Left renal pelvis (tissue), 4 donors: ENCODE measurements at regions not wholly inside any gene's neighbourhood (a gene's known extent, or its start where the extent isn't known, plus 50 kb on each side); places are given as distances from the start of the nearest gene placed in this dataset.
"Not testable (repeated sequence)": the region's sequence is repeated elsewhere in the genome, so short reads cannot be mapped to it uniquely, and the experiment has no call there.

ENCODE experiments used
- DNase-seq, 4 donors: peaks; one replicate each; pipeline ENCODE4 v3.0.0-alpha.2; 2013; ENCODE audit warnings: low read depth in 4 of 4, low spot score in 3 of 4

GRCh38 chr3:106423321-106424225 is 554.8 kb upstream of the CBLB start:
- no peak for DNase-seq

DNA sequence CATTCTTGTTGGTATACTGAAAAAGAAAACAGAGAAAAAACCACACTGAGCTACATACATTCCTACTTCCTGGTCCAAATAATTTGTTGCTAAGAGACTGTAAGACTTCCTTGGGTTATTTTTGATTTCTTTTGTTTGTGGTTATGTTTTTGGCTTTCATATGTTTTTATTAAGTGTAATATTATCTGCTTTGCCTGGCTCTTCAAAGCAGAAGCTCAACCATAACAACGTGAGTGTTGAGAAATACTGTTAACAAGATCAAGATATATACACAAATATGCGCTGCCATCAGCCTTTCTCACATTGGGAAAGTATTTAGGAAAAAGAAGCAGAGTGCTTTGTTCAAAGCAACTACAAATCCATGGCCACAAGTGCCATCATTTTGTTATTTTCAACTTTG is 556.2 kb upstream of the CBLB start:
- no peak for DNase-seq

GRCh38 chr3:106425916-106426315 is 557.1 kb upstream of the CBLB start:
- DNase-seq: no peak

- DNase-seq: no peak
Measured at GRCh38 chr3:106428565-106428994, 559.8 kb upstream of the CBLB start.

- DNase-seq: no peak
Measured at GRCh38 chr3:106431721-106432120, 562.9 kb upstream of the CBLB start.

DNA sequence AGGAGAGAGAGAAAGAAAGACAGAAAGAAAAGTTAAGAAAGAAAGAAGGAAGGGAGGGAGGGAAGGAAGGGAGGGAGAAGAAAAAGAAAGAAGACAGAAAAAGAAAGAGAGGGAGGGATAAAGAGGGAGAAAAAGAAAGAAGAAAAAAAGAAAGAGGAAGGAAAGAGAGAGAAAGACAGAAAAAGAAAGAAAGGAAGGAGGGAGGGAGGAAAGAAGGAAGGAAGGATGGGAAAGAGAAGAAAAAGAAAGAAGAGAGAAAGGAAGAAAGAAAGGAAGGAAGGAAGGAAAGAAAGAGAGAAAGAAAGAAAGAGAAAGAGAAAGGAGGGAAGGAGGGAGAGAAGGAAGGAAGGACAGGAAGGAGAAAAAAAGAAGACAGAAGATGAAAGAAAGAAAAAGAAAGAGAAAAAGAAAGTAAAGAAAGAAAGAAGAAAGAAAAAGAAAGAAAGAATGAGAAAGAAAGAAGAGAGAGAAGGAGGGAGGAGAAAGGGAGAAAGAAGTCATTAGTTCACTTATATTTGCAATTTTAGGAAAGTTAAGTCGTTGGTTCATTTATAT is 567.2 kb upstream of the CBLB start:
- DNase-seq: no peak

- DNase-seq: no peak
Measured at GRCh38 chr3:106438887-106439286, 570.1 kb upstream of the CBLB start.

DNA sequence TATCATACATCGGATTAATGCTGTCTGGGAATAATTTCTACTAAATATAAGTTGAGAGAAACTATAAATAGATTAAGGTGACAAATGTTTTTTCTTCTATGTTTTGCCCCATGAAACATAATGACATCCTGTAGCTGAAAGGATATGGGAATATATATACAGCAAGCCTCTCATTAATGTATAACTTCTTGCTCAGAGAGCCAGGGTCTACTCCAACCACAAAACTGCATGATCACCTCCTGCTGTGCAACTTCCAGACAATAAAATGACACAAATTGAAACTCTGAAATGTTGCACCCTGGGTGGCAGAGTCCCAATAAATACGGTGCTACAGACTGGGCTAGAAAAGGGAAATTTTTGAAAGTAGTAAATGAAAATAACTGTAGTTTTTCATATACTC is 571.9 kb upstream of the CBLB start:
- no peak for DNase-seq

DNA sequence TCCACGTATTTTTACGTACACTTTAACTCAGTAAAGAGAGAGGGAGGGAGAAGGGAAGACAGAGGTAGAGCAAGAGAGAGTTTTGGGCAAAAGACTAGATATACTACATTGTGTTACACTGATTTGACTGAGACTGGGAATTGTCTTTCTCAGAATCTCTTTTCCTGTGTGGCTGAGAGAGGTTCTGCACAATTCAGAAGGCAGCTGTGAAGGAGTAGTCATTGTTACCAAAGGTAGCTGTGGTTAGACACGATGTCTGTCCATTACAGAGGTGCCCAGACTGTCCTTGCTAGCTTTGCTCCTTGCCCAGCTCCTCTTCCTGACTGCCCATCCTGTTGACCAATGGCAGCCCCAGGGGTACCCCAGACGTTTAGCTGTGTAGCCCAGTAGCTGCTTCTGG is 577.5 kb upstream of the CBLB start:
- no peak for DNase-seq

GRCh38 chr3:106447723-106448301 is 579.0 kb upstream of the CBLB start:
- no peak for DNase-seq

GRCh38 chr3:106448372-106448966 is 579.7 kb upstream of the CBLB start:
- not testable (repeated sequence) for DNase-seq

DNA sequence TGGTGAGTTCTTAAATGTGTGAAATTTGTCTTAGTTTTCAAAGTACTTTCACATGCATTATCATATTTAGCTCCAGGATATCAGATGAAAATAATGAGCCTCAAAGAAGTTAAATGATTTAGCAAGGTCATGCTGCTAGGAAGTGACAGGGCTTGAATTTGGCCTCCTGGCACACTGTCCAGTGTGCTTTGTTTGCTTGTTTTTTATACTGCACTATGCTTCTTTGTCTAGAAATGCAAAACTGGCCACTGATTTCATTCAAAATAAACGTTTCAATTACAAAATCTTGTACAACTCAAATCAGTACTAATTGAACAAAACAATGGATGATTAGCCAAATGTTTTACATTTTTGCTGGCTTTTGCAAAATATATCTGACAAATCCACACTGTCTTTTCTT is 583.3 kb upstream of the CBLB start:
- DNase-seq: no peak

DNA sequence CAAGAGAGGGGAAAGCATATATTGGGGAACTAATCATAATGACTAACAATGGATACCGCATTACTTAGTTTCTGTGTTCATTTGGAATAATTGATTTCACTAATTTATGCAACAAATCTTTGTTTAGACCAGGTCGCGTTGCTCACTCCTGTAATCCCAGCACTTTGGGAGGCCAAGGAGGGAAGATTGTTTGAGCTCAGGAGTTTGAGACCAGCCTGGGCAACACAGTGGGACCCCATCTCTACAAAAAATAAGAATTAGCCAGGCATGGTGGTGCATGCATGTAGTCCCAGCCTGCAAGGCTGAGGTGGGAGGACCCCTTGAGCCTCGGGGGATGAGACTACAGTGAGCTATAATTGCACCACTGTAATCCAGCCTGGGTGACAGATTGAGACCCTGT is 585.7 kb upstream of the CBLB start:
- DNase-seq: no peak

GRCh38 chr3:106457281-106458180 is 588.7 kb upstream of the CBLB start:
- no peak for DNase-seq

DNA sequence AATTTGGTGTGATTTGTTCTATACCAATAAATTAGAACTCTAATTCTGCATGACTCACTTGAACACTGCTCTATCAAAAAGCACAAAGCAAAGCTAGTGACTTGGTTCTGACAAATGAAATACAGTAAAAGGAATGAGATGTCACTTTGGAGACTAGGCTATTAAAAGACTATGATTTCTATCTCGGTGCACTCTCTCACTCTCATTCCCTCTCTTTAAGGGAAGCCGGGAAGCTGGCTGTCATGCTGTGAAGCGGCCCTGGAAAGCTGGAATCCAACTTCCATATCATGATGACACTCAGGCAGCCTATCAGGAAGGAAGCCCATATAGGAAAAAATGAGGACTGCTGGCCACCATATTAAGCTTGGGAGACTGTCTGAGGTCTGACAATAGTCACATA is 590.1 kb upstream of the CBLB start:
- DNase-seq: no peak

DNA sequence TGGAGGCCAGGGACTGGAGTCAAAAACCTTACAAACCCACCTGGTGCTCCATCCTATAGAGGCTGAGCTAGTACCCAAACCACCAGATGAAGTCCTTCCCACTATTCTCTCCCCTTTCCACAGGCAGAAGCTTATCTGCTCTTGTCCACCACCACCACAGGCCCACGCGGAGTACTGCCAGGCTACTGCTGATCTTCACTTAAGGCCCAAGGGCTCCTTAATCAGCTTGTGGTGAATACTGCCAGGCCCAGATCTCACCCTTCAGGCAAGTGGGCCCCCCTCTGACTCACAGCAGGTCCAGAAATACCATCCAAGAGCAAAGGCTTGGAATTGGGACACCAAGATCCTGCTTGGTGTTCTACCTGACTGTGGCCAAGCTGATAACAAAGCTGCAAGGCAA is 598.1 kb upstream of the CBLB start:
- DNase-seq: no peak

- DNase-seq: no peak
Measured at GRCh38 chr3:106473576-106474475, 605.0 kb upstream of the CBLB start.

GRCh38 chr3:106482451-106482850 is 613.6 kb upstream of the CBLB start:
- no peak for DNase-seq

DNA sequence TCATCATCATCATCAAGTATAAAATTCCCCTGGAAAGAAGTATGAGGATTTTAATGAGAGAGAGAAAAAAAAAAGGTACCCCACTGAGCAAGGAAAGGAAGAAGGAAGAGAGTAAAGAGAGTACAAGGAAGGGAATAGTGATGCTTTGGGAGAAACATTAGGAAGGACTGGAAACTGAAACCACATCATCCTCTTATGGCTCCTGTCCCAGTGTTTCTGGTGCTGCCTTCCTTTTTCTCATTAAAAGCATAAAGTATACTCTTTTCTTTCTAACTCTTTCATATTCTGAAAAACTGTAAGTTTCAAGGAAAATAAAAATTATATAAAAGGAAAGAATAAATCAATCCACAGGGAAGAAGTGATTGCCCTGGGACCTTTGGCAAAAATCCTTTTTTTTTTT is 616.4 kb upstream of the CBLB start:
- DNase-seq: no peak

- DNase-seq: no peak
Measured at GRCh38 chr3:106485802-106486201, 617.0 kb upstream of the CBLB start.
